IMR-90 (cell line): ENCODE measurements at regions not wholly inside any gene's neighbourhood (a gene's known extent, or its start where the extent isn't known, plus 50 kb on each side); places are given as distances from the start of the nearest gene placed in this dataset.
"Not testable (repeated sequence)": the region's sequence is repeated elsewhere in the genome, so short reads cannot be mapped to it uniquely, and the experiment has no call there.

ENCODE experiments used
- ATAC-seq: fragments of 200-7000 bp; cut with Tn5 transposase; 2 replicates; pipeline ENCODE4 v1.9.1; 2020; ENCODE audit warnings: low read depth, mild to moderate bottlenecking, moderate library complexity
- BruUV-seq: library from RNA; stranded (reverse); fragments of 400-500 nt; replicated peaks from 2 replicates; lab custom pipeline; 2021; lab: Mats Ljungman, UMichigan
- CTCF ChIA-PET: fragments of 300-600 bp; formaldehyde crosslinking; extraction: SDS; loops from one replicate; lab custom pipeline; 2021; ENCODE audit warnings: antibody characterized with exemption; lab: Yijun Ruan, JAX
- POLR2A ChIA-PET: fragments of 300-600 bp; sonication (Branson Sonifier 250); formaldehyde crosslinking; loops from one replicate; lab custom pipeline; 2022; ENCODE audit warnings: antibody characterized with exemption; ENCODE audit not compliant: unreplicated experiment; lab: Charles Lee
- DNase-seq: peaks from one replicate; pipeline ENCODE4 v3.0.0; 2013
- H2AFZ ChIP-seq: replicated peaks from 2 replicates; pipeline ENCODE3; 2013; ENCODE audit warnings: low read length, mild to moderate bottlenecking; ENCODE audit not compliant: poor library complexity
- H2AK5ac ChIP-seq: 2 replicates; pipeline ENCODE4 v1.6.1; 2013; ENCODE audit warnings: low read depth, low read length, inconsistent platforms
- H2AK9ac ChIP-seq: replicated peaks from 2 replicates; pipeline ENCODE3; 2013; ENCODE audit warnings: mild to moderate bottlenecking, low read depth, low read length, moderate library complexity; ENCODE audit not compliant: poor library complexity
- H2BK120ac ChIP-seq: 2 replicates; pipeline ENCODE4 v1.6.1; 2013; ENCODE audit warnings: low read depth, low read length, inconsistent platforms
- H2BK15ac ChIP-seq: 3 replicates; pipeline ENCODE4 v1.6.1; 2013; ENCODE audit warnings: low read depth, low read length, inconsistent platforms
- H2BK20ac ChIP-seq: 2 replicates; pipeline ENCODE4 v1.6.1; 2013; ENCODE audit warnings: low read depth, mild to moderate bottlenecking, inconsistent platforms, low read length, moderate library complexity
- H2BK5ac ChIP-seq: 2 replicates; pipeline ENCODE4 v1.6.1; 2013; ENCODE audit warnings: mild to moderate bottlenecking, low read depth, low read length, inconsistent platforms; ENCODE audit not compliant: poor library complexity, severe bottlenecking
- H3K14ac ChIP-seq: replicated peaks from 2 replicates; pipeline ENCODE4 v1.6.1; 2013; ENCODE audit warnings: low read depth, low read length, inconsistent platforms
- H3K18ac ChIP-seq: 2 replicates; pipeline ENCODE4 v1.6.1; 2013; ENCODE audit warnings: low read depth, low read length, control low read depth
- H3K23ac ChIP-seq: 2 replicates; pipeline ENCODE4 v1.6.1; 2013; ENCODE audit warnings: low read depth, low read length, inconsistent platforms
- H3K27ac ChIP-seq: 2 replicates; pipeline ENCODE4 v1.5.1; 2013; ENCODE audit warnings: mild to moderate bottlenecking, control low read depth, low read length; ENCODE audit not compliant: insufficient read depth
- H3K27me3 ChIP-seq: 2 replicates; pipeline ENCODE4 v1.6.1; 2013; ENCODE audit warnings: low read length; ENCODE audit not compliant: control insufficient read depth, insufficient read depth
- H3K36me3 ChIP-seq: 2 replicates; pipeline ENCODE4 v1.6.1; 2013; ENCODE audit warnings: low read length, mixed read lengths; ENCODE audit not compliant: control insufficient read depth, insufficient read depth
- H3K4ac ChIP-seq: 2 replicates; pipeline ENCODE4 v1.6.1; 2013; ENCODE audit warnings: low read depth, low read length, inconsistent platforms
- H3K4me1 ChIP-seq: 2 replicates; pipeline ENCODE4 v1.6.1; 2013; ENCODE audit warnings: low read length, mixed read lengths; ENCODE audit not compliant: control insufficient read depth, insufficient read depth
- H3K4me2 ChIP-seq: 2 replicates; pipeline ENCODE4 v1.6.1; 2013; ENCODE audit warnings: low read depth, mild to moderate bottlenecking, control low read depth, low read length, moderate library complexity
- H3K4me3 ChIP-seq: 2 replicates; pipeline ENCODE4 v1.5.1; 2013; ENCODE audit warnings: low read depth, mild to moderate bottlenecking, control low read depth, low read length, moderate library complexity; ENCODE audit not compliant: insufficient read depth
- H3K56ac ChIP-seq: 2 replicates; pipeline ENCODE4 v1.6.1; 2013; ENCODE audit warnings: low read length, inconsistent platforms; ENCODE audit not compliant: insufficient read depth; ENCODE audit errors: extremely low read depth
- H3K79me1 ChIP-seq, 2 experiments: 2 replicates each; pipeline ENCODE4 v1.6.1; 2013; ENCODE audit warnings: low read length in 2 of 2, inconsistent platforms in 1 of 2, low read depth in 1 of 2
- H3K9ac ChIP-seq: 2 replicates; pipeline ENCODE4 v1.6.1; 2013; ENCODE audit warnings: low read depth, low read length, control low read depth
- H3K9me1 ChIP-seq: 2 replicates; pipeline ENCODE4 v1.6.1; 2013; ENCODE audit warnings: low read length, inconsistent platforms; ENCODE audit not compliant: insufficient read depth
- H3K9me3 ChIP-seq: 2 replicates; pipeline ENCODE4 v1.6.1; 2013; ENCODE audit warnings: low read length; ENCODE audit not compliant: control insufficient read depth, insufficient read depth
- H4K20me1 ChIP-seq: 2 replicates; pipeline ENCODE4 v1.6.1; 2013; ENCODE audit warnings: low read length, inconsistent platforms; ENCODE audit not compliant: insufficient read depth
- H4K5ac ChIP-seq: 2 replicates; pipeline ENCODE4 v1.6.1; 2013; ENCODE audit warnings: mild to moderate bottlenecking, low read depth, low read length, control low read depth
- H4K8ac ChIP-seq, 2 experiments: 2 replicates each; pipeline ENCODE4 v1.6.1; 2013; ENCODE audit warnings: low read depth in 2 of 2, low read length in 2 of 2, control low read depth in 1 of 2, inconsistent platforms in 1 of 2
- H4K91ac ChIP-seq: 2 replicates; pipeline ENCODE4 v1.6.1; 2013; ENCODE audit warnings: low read depth, low read length, inconsistent platforms; ENCODE audit not compliant: insufficient read depth
- BHLHE40 ChIP-seq: fragments of 150-350 bp; IDR thresholded peaks from 2 replicates; pipeline ENCODE4 v1.6.1; 2016; ENCODE audit warnings: mild to moderate bottlenecking, low read depth, low read length
- CEBPB ChIP-seq: IDR thresholded peaks from 2 replicates; pipeline ENCODE4 v1.6.1; 2012; ENCODE audit warnings: low read depth, low read length, improper control_type of control experiment
- WGBS, 2 experiments: methylation state at CpG; one replicate each; pipeline versions ENCODE4 v1.1.5 to v1.1.7; 2013; ENCODE audit warnings: missing lambda C conversion rate in 2 of 2; ENCODE audit not compliant: insufficient read length in 1 of 2; ENCODE audit errors: extremely low coverage in 2 of 2; 5-methylcytosine and 5-hydroxymethylcytosine counted together
- dilution Hi-C: fragments of 300-500 bp; cut with HindIII; formaldehyde crosslinking; loops from one replicate; pipeline ENCODE4 v1.14.3; 2018; ENCODE audit warnings: low sequenced_read_pairs; ENCODE audit not compliant: unreplicated experiment
- in situ Hi-C: fragments of 300-500 bp; cut with MboI; formaldehyde crosslinking; loops from 3 replicates; pipeline ENCODE4 v1.14.3; 2019; ENCODE audit warnings: low sequenced_read_pairs, inconsistent platforms, mixed read lengths
- intact Hi-C: fragments of 100-400 bp; cut with micrococcal nuclease; formaldehyde crosslinking; loops from 2 replicates; pipeline ENCODE4 v1.10.0; 2022

- Histone ChIP-seq H2AK5ac (no peak overlapping the region), H2AK9ac (no peak overlapping the region), H3K27me3 (peaks cover 3% of the 10 kb centered on the region; the same call in 1 of the 2 replicates), H3K9me3 (no peaks in the 10 kb centered on the region), H3K4me3 (no peak overlapping the region), H2BK15ac (no peak overlapping the region), H2AFZ (no peak overlapping the region), H3K79me1 (no peaks in the 10 kb centered on the region), H3K36me3 (no peaks in the 10 kb centered on the region), H3K4me1 (no peaks in the 10 kb centered on the region), H4K91ac (no peak overlapping the region), H4K5ac (no peak overlapping the region), H4K8ac (no peak overlapping the region), H3K14ac (no peak overlapping the region), H2BK20ac (no peak overlapping the region), H3K9ac (no peak overlapping the region), H3K4me2 (no peak overlapping the region; the same call in 1 of the 2 replicates), H3K4ac (no peak overlapping the region), H3K27ac (no peak overlapping the region), H2BK120ac (no peak overlapping the region), H4K20me1 (no peaks in the 10 kb centered on the region), H3K56ac (no peak overlapping the region), H3K18ac (no peak overlapping the region), H2BK5ac (no peak overlapping the region), H3K23ac (no peak overlapping the region), H3K9me1 (no peaks in the 10 kb centered on the region)
- POLR2A ChIA-PET, result no interaction called here
- 47% methylated on average over 2 of the region's 8 CpGs; no CpG with 5 or more reads in 1 of the 2 experiments for WGBS, 2 experiments
- no peak for ATAC-seq
- dilution Hi-C loops (no loop called here), intact Hi-C loops (no loop called here), in situ Hi-C loops (no loop called here)
- CTCF ChIA-PET, result interaction anchor here (0.6 to 0.7 kb wide), 2 partner anchors 10 to 35 kb away, joined by 3 to 5 read pairs; no protein-coding TSS in a partner anchor
- TF ChIP-seq CEBPB (peak; percentile 39; the same call in 1 of the 2 replicates), BHLHE40 (no peak)
- no TSS peak for BruUV-seq
- no peak for DNase-seq
These were observed 104.1 kb upstream of the GOLGA8J start for GRCh38 chr15:29978411-29979382.

- H2AK9ac ChIP-seq, H2BK120ac ChIP-seq, H2BK5ac ChIP-seq, CTCF ChIA-PET, BruUV-seq, H4K20me1 ChIP-seq, H3K4me1 ChIP-seq, H3K4me2 ChIP-seq, H4K5ac ChIP-seq, H3K36me3 ChIP-seq, POLR2A ChIA-PET, H3K9me3 ChIP-seq, dilution Hi-C loops, H3K9ac ChIP-seq, H4K8ac ChIP-seq, H2AFZ ChIP-seq, ATAC-seq, H2BK15ac ChIP-seq, H2AK5ac ChIP-seq, H3K14ac ChIP-seq, H3K4ac ChIP-seq, H3K56ac ChIP-seq, H2BK20ac ChIP-seq, H3K23ac ChIP-seq, H3K9me1 ChIP-seq, H3K79me1 ChIP-seq, in situ Hi-C loops, H3K27ac ChIP-seq, intact Hi-C loops, H4K91ac ChIP-seq, DNase-seq, H3K18ac ChIP-seq, H3K4me3 ChIP-seq: not testable (repeated sequence)
- peaks cover 30% of the 10 kb centered on the region for H3K27me3 ChIP-seq
- WGBS, 2 experiments, result no CpG with 5 or more reads among the region's 4 CpGs
These were observed 108.7 kb upstream of the GOLGA8J start for GRCh38 chr15:29974056-29974455.
